PFSK-1 (cell line): ENCODE measurements at regions not wholly inside any gene's neighbourhood (a gene's known extent, or its start where the extent isn't known, plus 50 kb on each side); places are given as distances from the start of the nearest gene placed in this dataset.

ENCODE experiments used
- FOXP2 ChIP-seq: optimal IDR thresholded peaks from 2 replicates; pipeline ENCODE3; 2011; ENCODE audit warnings: borderline replicate concordance, control low read depth, inconsistent platforms; ENCODE audit not compliant: insufficient read depth; ENCODE audit errors: extremely low read length, extremely low read depth
- POLR2AphosphoS5 ChIP-seq: IDR thresholded peaks from 2 replicates; pipeline ENCODE4 v1.6.1; 2012; ENCODE audit warnings: low read depth, mild to moderate bottlenecking, control low read depth, low read length, moderate library complexity
- REST ChIP-seq, 2 experiments: IDR thresholded peaks; 2 replicates each; pipeline versions ENCODE4 v1.6.1 to v1.8.0; 2011 to 2012; ENCODE audit warnings: low read depth in 2 of 2, low read length in 2 of 2, control low read depth in 1 of 2, inconsistent platforms in 1 of 2, mild to moderate bottlenecking in 1 of 2, moderate library complexity in 1 of 2; ENCODE audit not compliant: insufficient read depth in 1 of 2
- SIN3A ChIP-seq: IDR thresholded peaks from 2 replicates; pipeline ENCODE4 v1.6.1; 2012; ENCODE audit warnings: mild to moderate bottlenecking, low read length, moderate library complexity, borderline replicate concordance; ENCODE audit not compliant: insufficient read depth
- TAF1 ChIP-seq: IDR thresholded peaks from 2 replicates; pipeline ENCODE4 v1.6.1; 2012; ENCODE audit warnings: low read length, control low read depth, borderline replicate concordance; ENCODE audit not compliant: insufficient read depth

GRCh38 chr6:86609549-86610388 lies 327.6 kb upstream of the HTR1E start:
- TF ChIP-seq POLR2AphosphoS5 = no peak
- TF ChIP-seq TAF1 = no peak
- no peak for TF ChIP-seq SIN3A
- no peak for TF ChIP-seq REST (IDR thresholded peaks at IDR 0.05; ENCODE audit: insufficient read depth in 1 of 2, low read depth in 2 of 2, low read length in 2 of 2)
- TF ChIP-seq FOXP2 = no peak
